Spleen (tissue), 11 donors: ENCODE measurements at regions not wholly inside any gene's neighbourhood (a gene's known extent, or its start where the extent isn't known, plus 50 kb on each side); places are given as distances from the start of the nearest gene placed in this dataset.

Experiments
- DNase-seq: peaks from one replicate; pipeline ENCODE4 v3.0.0-alpha.2; 2020
- H3K27ac ChIP-seq, 8 donors: fragments of 200-600 bp; sonication (generic) in 7 of 8; 1 replicate in 4 of 8; 2 replicates in 4 of 8; pipeline versions ENCODE4 v1.5.0 to v1.8.0; 2016 to 2021; ENCODE audit warnings: inconsistent platforms in 4 of 8, mild to moderate bottlenecking in 4 of 8, moderate library complexity in 1 of 8
- H3K27me3 ChIP-seq, 7 donors: fragments of 200-600 bp; sonication (generic) in 6 of 7; replicated peaks in 1 of 7; 1 replicate in 4 of 7; 2 replicates in 3 of 7; pipeline versions ENCODE4 v1.5.0 to v1.8.0; 2016 to 2021; ENCODE audit warnings: inconsistent platforms in 3 of 7, mild to moderate bottlenecking in 1 of 7
- H3K36me3 ChIP-seq, 6 donors: fragments of 200-600 bp; sonication (generic) in 5 of 6; 1 replicate in 4 of 6; 2 replicates in 2 of 6; pipeline versions ENCODE4 v1.5.0 to v1.8.0; 2016 to 2021; ENCODE audit warnings: inconsistent platforms in 2 of 6
- H3K4me1 ChIP-seq, 6 donors: fragments of 200-600 bp; sonication (generic) in 5 of 6; 1 replicate in 3 of 6; 2 replicates in 3 of 6; pipeline versions ENCODE4 v1.5.0 to v1.8.0; 2016 to 2021; ENCODE audit warnings: inconsistent platforms in 3 of 6
- H3K4me3 ChIP-seq, 8 donors: fragments of 200-600 bp; sonication (generic) in 7 of 8; 1 replicate in 4 of 8; 2 replicates in 4 of 8; pipeline versions ENCODE4 v1.5.0 to v1.8.0; 2016 to 2021; ENCODE audit warnings: inconsistent platforms in 4 of 8, mild to moderate bottlenecking in 4 of 8, moderate library complexity in 2 of 8
- H3K9me3 ChIP-seq, 8 donors: fragments of 200-600 bp; sonication (generic) in 7 of 8; 1 replicate in 4 of 8; 2 replicates in 4 of 8; pipeline versions ENCODE4 v1.5.0 to v1.8.0; 2016 to 2021; ENCODE audit warnings: inconsistent platforms in 4 of 8
- CTCF ChIP-seq, 11 experiments: fragments of 200-600 bp in 7 of 11; fragments of 450-650 bp in 4 of 11; sonication (generic) in 4 of 11; IDR thresholded peaks in 8 of 11; conservative IDR thresholded peaks in 3 of 11; 1 replicate in 7 of 11; 2 replicates in 4 of 11; pipeline versions ENCODE4 v1.4.0 to v1.8.0; 2016 to 2021; ENCODE audit warnings: antibody characterized with exemption in 11 of 11, inconsistent platforms in 4 of 11, mild to moderate bottlenecking in 1 of 11
- POLR2A ChIP-seq, 3 donors: fragments of 450-650 bp; IDR thresholded peaks; one replicate each; pipeline ENCODE4 v1.5.1; 2017; ENCODE audit warnings: antibody characterized with exemption in 3 of 3, mild to moderate bottlenecking in 1 of 3
- POLR2AphosphoS5 ChIP-seq, 3 donors: sonication (generic); formaldehyde crosslinking; IDR thresholded peaks; one replicate each; pipeline ENCODE4 v1.5.1; 2017; ENCODE audit warnings: antibody characterized with exemption in 3 of 3
- WGBS, 5 donors: extraction: QIAGEN DNeasy Blood & Tissue Kit in 3 of 5; methylation state at CpG; one replicate each; pipeline versions ENCODE4 v1.1.5 to v1.1.7; 2013 to 2018; 5-methylcytosine and 5-hydroxymethylcytosine counted together
- intact Hi-C: fragments of 100-400 bp; cut with DNase I; formaldehyde crosslinking; loops from one replicate; pipeline ENCODE4 v1.15.0; 2023; ENCODE audit warnings: low total_unique reads
- donor health status: healthy with polysubstance abuse.
- donor health status: DM: no; HTN: no; CAD: no; lungs with moderate emphysema.
- donor health status: DM: no; HTN: no; CAD: no.
- donor health status: Bipolar disorder and iron deficiency.
- donor health status: healthy.
- donor health status: DM: no; HTN: no; CAD: no.
- donor health status: DM: yes; HTN: yes; CAD: no.

GRCh38 chr16:65604771-65605170 lies 482.9 kb upstream of the CDH11 start:
- peaks cover 0 to 9% (median 0%) of the 10 kb centered on the region in 8 donors for H3K9me3 ChIP-seq
- no peak overlapping the region for H3K4me3 ChIP-seq
- no peak for DNase-seq
- 88 to 94% (median 93%) methylated on average over 3 of the region's 3 CpGs for WGBS, 5 donors
- H3K27ac ChIP-seq: no peak overlapping the region
- H3K27me3 ChIP-seq: no peaks in the 10 kb centered on the region
- H3K4me1 ChIP-seq: no peaks in the 10 kb centered on the region
- no peak for TF ChIP-seq POLR2AphosphoS5 (IDR thresholded peaks at IDR 0.05)
- no peak for TF ChIP-seq POLR2A (IDR thresholded peaks at IDR 0.05)
- intact Hi-C loops: no loop called here
- H3K36me3 ChIP-seq: no peaks in the 10 kb centered on the region

- Histone ChIP-seq H3K27me3 (no peaks in the 10 kb centered on the region), H3K4me3 (no peak overlapping the region), H3K9me3 (peaks cover 0 to 9% (median 0%) of the 10 kb centered on the region in 8 donors), H3K27ac (no peak overlapping the region), H3K36me3 (no peaks in the 10 kb centered on the region), H3K4me1 (no peaks in the 10 kb centered on the region)
- DNase-seq: no peak
- 48 to 85% (median 75%) methylated on average over 3 of the region's 3 CpGs for WGBS, 5 donors
- intact Hi-C loops: no loop called here
- no peak for TF ChIP-seq POLR2AphosphoS5 (IDR thresholded peaks at IDR 0.05)
- no peak for TF ChIP-seq POLR2A (IDR thresholded peaks at IDR 0.05)
- TF ChIP-seq CTCF (IDR thresholded peaks at IDR 0.05 in 8 of 11, conservative IDR thresholded peaks at IDR 0.05 in 3 of 11): no peak
Observed at GRCh38 chr16:65601781-65602180, 479.9 kb upstream of the CDH11 start.

- TF ChIP-seq CTCF (IDR thresholded peaks at IDR 0.05 in 8 of 11, conservative IDR thresholded peaks at IDR 0.05 in 3 of 11) (no peak), POLR2AphosphoS5 (IDR thresholded peaks at IDR 0.05) (no peak), POLR2A (IDR thresholded peaks at IDR 0.05) (no peak)
- H3K4me1 ChIP-seq: no peaks in the 10 kb centered on the region
- H3K4me3 ChIP-seq: no peak overlapping the region
- WGBS, 5 donors: 87 to 93% (median 90%) methylated on average over 3 of the region's 3 CpGs
- intact Hi-C loops: no loop called here
- peaks cover 0 to 10% (median 0%) of the 10 kb centered on the region in 8 donors for H3K9me3 ChIP-seq
- no peak overlapping the region for H3K27ac ChIP-seq
- no peaks in the 10 kb centered on the region for H3K36me3 ChIP-seq
- no peaks in the 10 kb centered on the region for H3K27me3 ChIP-seq
- no peak for DNase-seq
Observed at GRCh38 chr16:65600629-65601028, 478.8 kb upstream of the CDH11 start.

GRCh38 chr16:65600046-65600445 lies 478.2 kb upstream of the CDH11 start:
- H3K27me3 ChIP-seq: no peaks in the 10 kb centered on the region
- H3K27ac ChIP-seq: no peak overlapping the region
- H3K9me3 ChIP-seq: peaks cover 0 to 10% (median 0%) of the 10 kb centered on the region in 8 donors
- no peaks in the 10 kb centered on the region for H3K4me1 ChIP-seq
- no peaks in the 10 kb centered on the region for H3K36me3 ChIP-seq
- no peak overlapping the region for H3K4me3 ChIP-seq
- intact Hi-C loops: no loop called here
- DNase-seq: no peak
- WGBS, 5 donors: 75 to 81% (median 78%) methylated on average over 4 of the region's 4 CpGs
- no peak for TF ChIP-seq POLR2AphosphoS5 (IDR thresholded peaks at IDR 0.05)
- TF ChIP-seq POLR2A (IDR thresholded peaks at IDR 0.05): no peak
- no peak for TF ChIP-seq CTCF (IDR thresholded peaks at IDR 0.05 in 8 of 11, conservative IDR thresholded peaks at IDR 0.05 in 3 of 11)

GRCh38 chr16:65598621-65599020 lies 476.8 kb upstream of the CDH11 start:
- Histone ChIP-seq H3K27me3 (no peaks in the 10 kb centered on the region), H3K27ac (no peak overlapping the region), H3K36me3 (no peaks in the 10 kb centered on the region), H3K9me3 (peaks cover 0 to 10% (median 0%) of the 10 kb centered on the region in 8 donors), H3K4me1 (no peaks in the 10 kb centered on the region), H3K4me3 (no peak overlapping the region)
- intact Hi-C loops: no loop called here
- TF ChIP-seq CTCF (IDR thresholded peaks at IDR 0.05 in 8 of 11, conservative IDR thresholded peaks at IDR 0.05 in 3 of 11) (no peak), POLR2A (IDR thresholded peaks at IDR 0.05) (no peak), POLR2AphosphoS5 (IDR thresholded peaks at IDR 0.05) (no peak)
- no peak for DNase-seq
- WGBS, 5 donors: 84 to 96% (median 86%) methylated on average over 3 of the region's 3 CpGs
